HG03108 (cell line): ENCODE measurements at regions not wholly inside any gene's neighbourhood (a gene's known extent, or its start where the extent isn't known, plus 50 kb on each side); places are given as distances from the start of the nearest gene placed in this dataset.
"Not testable (repeated sequence)": the region's sequence is repeated elsewhere in the genome, so short reads cannot be mapped to it uniquely, and the experiment has no call there.

Experiments
- ATAC-seq: cut with Tn5 transposase; IDR thresholded peaks from one replicate; pipeline ENCODE4 v1.9.1; 2021; ENCODE audit warnings: moderate library complexity; ENCODE audit not compliant: unreplicated experiment

- no peak for ATAC-seq
Observed at GRCh38 chr10:33794460-33794859, 460.0 kb upstream of the NRP1 start.

GRCh38 chr10:33793793-33794192, 459.3 kb upstream of the NRP1 start:
- ATAC-seq, result no peak

- ATAC-seq, result no peak
Observed at GRCh38 chr10:33791272-33791660, 456.8 kb upstream of the NRP1 start.

- ATAC-seq, result no peak
Observed at GRCh38 chr10:33790521-33791271, 456.2 kb upstream of the NRP1 start.

GRCh38 chr10:33783557-33783956, 449.1 kb upstream of the NRP1 start:
- no peak for ATAC-seq

- ATAC-seq, result no peak
Observed at GRCh38 chr10:33783078-33783477, 448.6 kb upstream of the NRP1 start.

- no peak for ATAC-seq
Observed at GRCh38 chr10:33781606-33782395, 447.3 kb upstream of the NRP1 start.

GRCh38 chr10:33780961-33781360, 446.5 kb upstream of the NRP1 start:
- ATAC-seq, result no peak

GRCh38 chr10:33777223-33777622, 442.8 kb upstream of the NRP1 start:
- no peak for ATAC-seq

GRCh38 chr10:33776419-33777070, 442.1 kb upstream of the NRP1 start:
- no peak for ATAC-seq

- no peak for ATAC-seq
Observed at GRCh38 chr10:33774857-33775256, 440.4 kb upstream of the NRP1 start.

- ATAC-seq, result no peak
Observed at GRCh38 chr10:33773886-33774480, 439.5 kb upstream of the NRP1 start.

GRCh38 chr10:33773253-33773573, 438.7 kb upstream of the NRP1 start:
- no peak for ATAC-seq

GRCh38 chr10:33772370-33773252, 438.1 kb upstream of the NRP1 start:
- ATAC-seq, result no peak

GRCh38 chr10:33771856-33772255, 437.4 kb upstream of the NRP1 start:
- ATAC-seq, result not testable (repeated sequence)

- ATAC-seq, result no peak
Observed at GRCh38 chr10:33764694-33765185, 430.3 kb upstream of the NRP1 start.

GRCh38 chr10:33760056-33760943, 425.8 kb upstream of the NRP1 start:
- no peak for ATAC-seq

GRCh38 chr10:33759191-33759590, 424.7 kb upstream of the NRP1 start:
- ATAC-seq, result no peak

GRCh38 chr10:33758299-33758698, 423.8 kb upstream of the NRP1 start:
- no peak for ATAC-seq
